ENCODE measurements at regions not wholly inside any gene's neighbourhood (a gene's known extent, or its start where the extent isn't known, plus 50 kb on each side); places are given as distances from the start of the nearest gene placed in this dataset.

GRCh38 chr9:88751781-88752180 is 216.8 kb downstream of the NXNL2 start:
- no peak for DNase-seq (ENCODE audit: extremely low read depth, low read depth, low spot score)

DNA sequence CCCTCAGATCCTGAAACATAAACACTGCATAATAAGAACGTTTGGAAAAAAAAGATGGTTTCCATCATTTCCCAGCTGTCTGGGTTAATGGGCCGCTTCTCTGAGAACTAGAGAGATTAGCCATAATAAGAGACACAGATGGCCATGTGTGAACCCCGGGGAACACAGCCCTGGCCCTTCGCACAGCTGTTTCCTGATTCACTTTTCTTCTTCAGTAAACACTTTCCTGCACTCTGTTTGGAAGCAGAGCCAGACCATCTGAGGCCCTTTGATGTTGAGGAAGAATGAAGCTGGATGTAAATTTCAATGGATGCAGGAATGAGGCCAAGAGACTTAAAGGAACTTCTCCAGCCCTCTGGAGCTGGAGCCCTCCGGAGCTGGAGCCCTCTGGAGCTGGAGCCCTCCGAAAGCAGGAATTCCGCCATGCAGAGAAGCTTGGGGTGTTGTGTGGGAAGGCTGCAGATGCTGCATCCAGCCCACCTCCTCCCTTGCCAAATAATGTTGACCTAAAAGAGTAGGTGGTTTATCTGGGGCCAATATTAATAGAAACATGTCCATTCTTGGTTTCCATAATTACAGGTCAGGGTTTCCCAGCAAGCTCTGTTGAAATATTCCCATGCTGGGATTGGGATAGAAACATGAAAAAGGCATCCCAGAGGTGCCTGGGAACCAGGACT is 218.9 kb downstream of the NXNL2 start:
- no peak for DNase-seq (ENCODE audit: extremely low read depth, low read depth, low spot score)

GRCh38 chr9:88754452-88754851 is 219.5 kb downstream of the NXNL2 start:
- no peak for DNase-seq (ENCODE audit: extremely low read depth, low read depth, low spot score)

DNA sequence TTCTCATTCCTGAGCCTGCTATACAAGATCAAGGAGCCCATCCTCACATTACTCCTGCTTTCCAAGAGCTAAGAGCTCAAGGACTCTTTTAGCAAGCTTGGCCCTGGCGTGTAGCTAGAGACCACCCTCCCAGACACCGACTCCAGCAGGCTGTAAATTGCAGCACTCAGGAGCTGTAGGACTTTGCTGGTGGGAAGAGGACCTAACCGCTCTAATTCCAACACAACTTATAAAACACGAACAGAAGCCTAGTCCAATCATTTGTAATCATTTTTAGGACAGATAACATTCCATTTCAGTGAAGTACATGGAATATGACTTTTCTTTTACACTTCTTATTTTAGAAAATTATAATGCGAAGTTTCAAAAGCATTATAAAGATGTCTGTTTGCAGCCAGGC is 219.9 kb downstream of the NXNL2 start:
- DNase-seq (ENCODE audit: extremely low read depth, low read depth, low spot score): no peak

- no peak for DNase-seq (ENCODE audit: extremely low read depth, low read depth, low spot score)
These were observed 222.5 kb downstream of the NXNL2 start for GRCh38 chr9:88757406-88758010.

- no peak for DNase-seq (ENCODE audit: extremely low read depth, low read depth, low spot score)
These were observed 224.4 kb downstream of the NXNL2 start for GRCh38 chr9:88759364-88759763.

- DNase-seq (ENCODE audit: extremely low read depth, low read depth, low spot score): no peak
These were observed 224.3 kb upstream of the S1PR3 start for GRCh38 chr9:88766778-88767503.

DNA sequence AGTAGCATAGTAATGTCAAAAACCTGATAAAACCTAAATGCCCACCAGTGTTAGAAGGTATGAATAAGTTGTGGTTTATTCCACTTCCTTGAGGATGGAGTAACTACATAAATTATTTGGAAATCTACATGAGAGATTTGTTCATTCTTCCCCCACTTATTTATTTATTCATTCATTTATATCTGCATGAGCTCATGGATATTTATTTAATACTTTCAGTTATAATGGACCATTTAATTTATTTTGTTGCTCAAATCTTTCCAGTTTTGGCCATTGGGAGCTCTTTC is 223.8 kb upstream of the S1PR3 start:
- no peak for DNase-seq (ENCODE audit: extremely low read depth, low read depth, low spot score)

- DNase-seq (ENCODE audit: extremely low read depth, low read depth, low spot score): no peak
These were observed 218.7 kb upstream of the S1PR3 start for GRCh38 chr9:88772575-88772974.

- DNase-seq (ENCODE audit: extremely low read depth, low read depth, low spot score): no peak
These were observed 218.1 kb upstream of the S1PR3 start for GRCh38 chr9:88773126-88773525.

- no peak for DNase-seq (ENCODE audit: extremely low read depth, low read depth, low spot score)
These were observed 217.5 kb upstream of the S1PR3 start for GRCh38 chr9:88773627-88774244.

GRCh38 chr9:88775037-88775471 is 216.2 kb upstream of the S1PR3 start:
- DNase-seq (ENCODE audit: extremely low read depth, low read depth, low spot score): no peak

GRCh38 chr9:88775559-88775958 is 215.7 kb upstream of the S1PR3 start:
- DNase-seq (ENCODE audit: extremely low read depth, low read depth, low spot score): no peak

DNA sequence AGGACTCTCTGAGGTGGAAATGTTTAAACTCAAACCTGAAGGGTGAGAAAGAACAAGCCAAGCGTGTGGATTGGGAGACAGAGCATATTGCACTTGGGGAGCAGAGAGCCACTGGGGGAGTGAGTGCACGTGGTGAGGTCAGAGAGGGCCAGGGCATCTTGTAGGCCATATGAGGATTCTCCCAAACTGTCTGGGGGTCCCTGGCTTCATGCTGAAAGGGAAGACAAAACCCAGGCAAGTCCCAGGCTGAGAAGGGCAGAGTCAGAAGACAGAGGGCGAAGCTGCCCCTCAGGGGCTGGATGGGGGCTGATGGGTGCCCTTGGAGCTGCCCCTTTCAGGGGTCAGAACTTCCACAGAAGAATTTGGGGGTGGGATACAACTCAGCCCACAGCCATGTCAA is 215.3 kb upstream of the S1PR3 start:
- DNase-seq (ENCODE audit: extremely low read depth, low read depth, low spot score): no peak

- DNase-seq (ENCODE audit: extremely low read depth, low read depth, low spot score): no peak
These were observed 214.4 kb upstream of the S1PR3 start for GRCh38 chr9:88776717-88777497.

GRCh38 chr9:88777498-88778312 is 213.6 kb upstream of the S1PR3 start:
- DNase-seq (ENCODE audit: extremely low read depth, low read depth, low spot score): no peak

DNA sequence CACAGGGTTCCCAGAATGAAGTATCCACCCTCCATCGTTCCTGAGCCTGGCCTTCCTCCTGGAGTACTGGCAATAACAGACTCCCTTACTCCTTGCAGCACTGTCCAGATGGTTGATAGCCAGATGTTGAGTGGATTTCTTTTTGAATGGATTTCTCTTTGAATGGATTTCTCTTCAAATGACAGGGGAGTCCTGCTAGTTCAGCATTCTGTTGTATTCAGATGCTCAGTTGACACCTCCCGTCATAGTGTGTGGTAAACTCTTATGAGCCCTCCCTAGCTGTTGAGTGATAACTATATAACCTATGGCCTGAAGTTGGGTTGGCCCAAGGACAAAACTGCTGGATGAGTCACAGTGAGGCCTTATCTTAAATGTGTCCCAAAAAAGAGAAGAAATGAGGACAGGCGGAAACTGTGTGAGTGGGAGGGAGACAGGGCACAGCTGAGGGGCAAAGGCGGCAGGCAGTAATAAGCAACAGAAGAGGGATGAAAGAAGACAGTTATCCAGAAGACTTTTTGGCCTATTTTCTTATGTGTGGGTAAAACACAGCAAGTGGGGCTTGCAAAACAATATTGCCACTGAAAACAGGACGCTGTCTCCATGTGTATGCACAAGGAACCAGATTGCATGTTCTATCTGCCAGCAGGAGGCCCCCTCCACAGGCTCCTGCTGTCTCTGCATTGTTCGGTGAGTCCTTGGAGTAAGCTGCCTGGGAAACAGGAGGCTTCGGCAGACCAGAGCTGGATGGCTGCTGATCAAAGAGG is 209.5 kb upstream of the S1PR3 start:
- DNase-seq (ENCODE audit: extremely low read depth, low read depth, low spot score): no peak

DNA sequence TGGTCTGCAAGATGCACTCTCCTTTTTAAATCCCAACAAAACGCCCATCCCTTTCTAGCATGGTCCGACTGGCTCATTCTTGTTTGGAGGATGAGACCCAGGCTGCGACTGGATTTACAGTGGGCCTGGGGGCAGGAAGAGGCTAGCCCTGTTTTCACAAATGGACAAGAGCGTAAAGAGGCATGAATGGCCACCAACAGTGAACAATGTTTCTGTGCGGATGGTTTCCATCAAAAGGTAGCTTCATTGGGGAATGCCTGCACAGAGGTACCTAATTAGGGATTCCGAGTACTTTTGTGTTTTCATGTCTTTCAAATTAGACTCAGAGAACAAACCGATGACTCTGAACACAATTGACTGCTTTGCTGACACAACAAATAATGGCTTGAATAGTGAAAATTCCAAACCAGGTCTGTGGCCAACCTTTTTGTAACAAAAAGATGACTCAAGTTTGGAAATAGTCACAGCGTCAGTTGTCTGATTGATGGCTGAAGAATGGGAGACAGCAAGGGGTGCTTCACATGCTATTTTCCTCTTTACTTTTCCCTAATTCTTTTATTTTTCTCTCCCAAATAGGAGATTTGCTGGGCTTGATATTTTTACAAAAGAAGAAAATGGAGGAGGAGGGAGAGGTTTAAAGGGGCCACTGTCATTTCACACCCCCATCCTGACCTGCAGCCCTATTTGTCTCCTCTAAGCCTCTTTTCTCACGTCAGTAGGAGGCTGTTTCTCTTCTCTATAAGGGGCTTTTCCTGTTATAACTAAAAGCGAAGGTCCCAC is 208.1 kb upstream of the S1PR3 start:
- DNase-seq (ENCODE audit: extremely low read depth, low read depth, low spot score): no peak

GRCh38 chr9:88783711-88784083 is 207.6 kb upstream of the S1PR3 start:
- no peak for DNase-seq (ENCODE audit: extremely low read depth, low read depth, low spot score)

All from glomerular endothelial cell (primary cell).